Natural killer cell (primary cell): ENCODE measurements at regions not wholly inside any gene's neighbourhood (a gene's known extent, or its start where the extent isn't known, plus 50 kb on each side); places are given as distances from the start of the nearest gene placed in this dataset.

ENCODE experiments used
- ATAC-seq, 3 donors: fragments of 150-1000 bp in 2 of 3; fragments of 200-7000 bp in 1 of 3; cut with Tn5 transposase; 1 replicate in 1 of 3; 2 replicates in 2 of 3; pipeline ENCODE4 v1.10.0; 2021; ENCODE audit warnings: mild to moderate bottlenecking in 2 of 3, moderate library complexity in 2 of 3
- DNase-seq, 2 donors: peaks; one replicate each; pipeline versions ENCODE4 v3.0.0 to v3.0.0-alpha.2; 2013 to 2021; ENCODE audit warnings: mixed read lengths in 1 of 2
- H3K27ac ChIP-seq: one replicate; pipeline ENCODE4 v1.5.1; 2013; ENCODE audit warnings: mild to moderate bottlenecking, low read length
- H3K27me3 ChIP-seq: one replicate; pipeline ENCODE4 v1.6.1; 2013; ENCODE audit warnings: low read length; ENCODE audit not compliant: control insufficient read depth, insufficient read depth
- H3K36me3 ChIP-seq: one replicate; pipeline ENCODE4 v1.6.1; 2013; ENCODE audit warnings: low read length; ENCODE audit not compliant: control insufficient read depth, insufficient read depth
- H3K4me1 ChIP-seq: one replicate; pipeline ENCODE4 v1.6.1; 2013; ENCODE audit warnings: low read length; ENCODE audit not compliant: control insufficient read depth, insufficient read depth
- H3K4me3 ChIP-seq: one replicate; pipeline ENCODE4 v1.5.1; 2013; ENCODE audit warnings: low read length
- H3K9me3 ChIP-seq: one replicate; pipeline ENCODE4 v1.6.1; 2013; ENCODE audit warnings: low read length; ENCODE audit not compliant: control insufficient read depth, insufficient read depth
- H3K27ac Mint-ChIP-seq, 2 donors: one replicate each; pipeline ENCODE4 v1.8.0; 2022; ENCODE audit warnings: mild to moderate bottlenecking in 2 of 2, mixed read lengths in 2 of 2, moderate library complexity in 1 of 2
- H3K27me3 Mint-ChIP-seq, 2 donors: one replicate each; pipeline ENCODE4 v1.8.0; 2022; ENCODE audit warnings: low read depth in 2 of 2, mixed read lengths in 2 of 2
- H3K36me3 Mint-ChIP-seq: one replicate; pipeline ENCODE4 v1.8.0; 2022; ENCODE audit warnings: mixed read lengths
- H3K4me1 Mint-ChIP-seq, 2 donors: one replicate each; pipeline ENCODE4 v1.8.0; 2022; ENCODE audit warnings: mixed read lengths in 2 of 2
- H3K4me3 Mint-ChIP-seq: one replicate; pipeline ENCODE4 v1.8.0; 2022; ENCODE audit warnings: mild to moderate bottlenecking, moderate library complexity, mixed read lengths
- H3K9me3 Mint-ChIP-seq, 2 donors: one replicate each; pipeline ENCODE4 v1.8.0; 2022; ENCODE audit warnings: mixed read lengths in 2 of 2
- WGBS: methylation state at CpG from one replicate; pipeline ENCODE4 v1.1.7; 2013; ENCODE audit warnings: missing lambda C conversion rate; ENCODE audit not compliant: insufficient coverage; 5-methylcytosine and 5-hydroxymethylcytosine counted together
- intact Hi-C: fragments of 100-400 bp; cut with micrococcal nuclease; formaldehyde crosslinking; loops from one replicate; pipeline ENCODE4 v1.14.2; 2022
- TF ChIP-seq, protein P1 (sequence below): fragments of 200-600 bp; IDR thresholded peaks from one replicate; pipeline ENCODE4 v1.8.0; 2022; ENCODE audit warnings: antibody characterized with exemption

- 100% methylated on average over 1 of the region's 3 CpGs for WGBS
- H3K4me3 ChIP-seq: no peak overlapping the region
- H3K36me3 ChIP-seq: no peaks in the 10 kb centered on the region
- H3K4me3 Mint-ChIP-seq: no peak overlapping the region
- DNase-seq (no peak), ATAC-seq (no peak)
- intact Hi-C loops: no loop called here
- H3K4me1 Mint-ChIP-seq: no peaks in the 10 kb centered on the region
- H3K9me3 ChIP-seq: no peaks in the 10 kb centered on the region
- H3K27ac Mint-ChIP-seq: no peak overlapping the region
- no peaks in the 10 kb centered on the region for H3K9me3 Mint-ChIP-seq
- no peak overlapping the region for H3K27ac ChIP-seq
- TF ChIP-seq, protein P1, sequence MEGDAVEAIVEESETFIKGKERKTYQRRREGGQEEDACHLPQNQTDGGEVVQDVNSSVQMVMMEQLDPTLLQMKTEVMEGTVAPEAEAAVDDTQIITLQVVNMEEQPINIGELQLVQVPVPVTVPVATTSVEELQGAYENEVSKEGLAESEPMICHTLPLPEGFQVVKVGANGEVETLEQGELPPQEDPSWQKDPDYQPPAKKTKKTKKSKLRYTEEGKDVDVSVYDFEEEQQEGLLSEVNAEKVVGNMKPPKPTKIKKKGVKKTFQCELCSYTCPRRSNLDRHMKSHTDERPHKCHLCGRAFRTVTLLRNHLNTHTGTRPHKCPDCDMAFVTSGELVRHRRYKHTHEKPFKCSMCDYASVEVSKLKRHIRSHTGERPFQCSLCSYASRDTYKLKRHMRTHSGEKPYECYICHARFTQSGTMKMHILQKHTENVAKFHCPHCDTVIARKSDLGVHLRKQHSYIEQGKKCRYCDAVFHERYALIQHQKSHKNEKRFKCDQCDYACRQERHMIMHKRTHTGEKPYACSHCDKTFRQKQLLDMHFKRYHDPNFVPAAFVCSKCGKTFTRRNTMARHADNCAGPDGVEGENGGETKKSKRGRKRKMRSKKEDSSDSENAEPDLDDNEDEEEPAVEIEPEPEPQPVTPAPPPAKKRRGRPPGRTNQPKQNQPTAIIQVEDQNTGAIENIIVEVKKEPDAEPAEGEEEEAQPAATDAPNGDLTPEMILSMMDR: no peak
- no peaks in the 10 kb centered on the region for H3K4me1 ChIP-seq
- H3K27me3 Mint-ChIP-seq: peaks cover 15 to 19% of the 10 kb centered on the region in 2 donors
- H3K36me3 Mint-ChIP-seq: no peaks in the 10 kb centered on the region
- peaks cover 2% of the 10 kb centered on the region for H3K27me3 ChIP-seq
Measured at GRCh38 chr10:83921984-83922860, 217.1 kb upstream of the GHITM start.

DNA sequence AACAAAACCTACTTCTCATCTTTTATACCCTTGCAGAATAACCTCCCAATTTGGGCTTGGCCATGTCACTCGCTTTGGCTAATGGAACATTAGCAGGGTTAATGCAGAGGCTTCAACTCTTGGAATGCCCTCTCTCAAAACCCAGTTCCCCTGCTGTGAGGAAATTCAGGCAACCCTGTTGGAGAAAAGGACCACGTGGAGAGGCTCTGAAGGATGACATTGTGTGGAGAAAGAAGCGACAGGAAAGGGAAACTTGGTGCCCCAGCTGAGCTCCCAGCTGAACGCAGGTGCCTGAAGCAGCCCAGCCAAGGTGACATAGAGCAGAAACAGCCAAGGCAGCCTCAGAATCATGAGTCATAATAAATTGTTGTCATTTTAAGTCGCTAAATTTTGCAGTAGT lies 214.2 kb upstream of the GHITM start:
- no peaks in the 10 kb centered on the region for H3K36me3 ChIP-seq
- H3K36me3 Mint-ChIP-seq: no peaks in the 10 kb centered on the region
- no peak overlapping the region for H3K4me3 Mint-ChIP-seq
- H3K9me3 ChIP-seq: no peaks in the 10 kb centered on the region
- H3K27me3 Mint-ChIP-seq: peaks cover 15 to 19% of the 10 kb centered on the region in 2 donors
- H3K4me1 Mint-ChIP-seq: no peaks in the 10 kb centered on the region
- intact Hi-C loops: no loop called here
- H3K4me3 ChIP-seq: no peak overlapping the region
- H3K27ac Mint-ChIP-seq: no peak overlapping the region
- DNase-seq (no peak), ATAC-seq (no peak)
- H3K27ac ChIP-seq: no peak overlapping the region
- no peaks in the 10 kb centered on the region for H3K4me1 ChIP-seq
- TF ChIP-seq, protein P1: no peak
- WGBS: 46% methylated on average over 5 of the region's 5 CpGs
- peaks cover 2% of the 10 kb centered on the region for H3K27me3 ChIP-seq
- no peaks in the 10 kb centered on the region for H3K9me3 Mint-ChIP-seq

DNA sequence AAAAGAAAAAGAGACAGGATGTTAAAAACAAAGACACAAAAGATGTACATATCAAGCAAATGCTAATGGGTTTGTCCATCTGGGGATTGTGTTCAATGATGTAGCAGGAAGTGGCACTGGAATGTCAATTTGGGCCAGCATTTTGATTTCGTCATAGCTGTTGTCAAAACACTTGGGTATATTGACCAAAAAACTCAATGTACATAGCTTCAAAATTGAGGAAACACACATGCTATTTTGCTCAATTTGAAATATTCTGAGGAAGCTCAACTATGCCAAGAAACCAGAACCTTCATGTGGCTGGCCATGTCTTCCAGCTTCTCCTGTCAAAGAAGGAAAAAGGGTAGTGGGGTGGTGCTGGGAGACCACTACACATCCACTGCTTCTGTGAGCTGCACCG lies 212.7 kb upstream of the GHITM start:
- no peak overlapping the region for H3K4me3 Mint-ChIP-seq
- H3K36me3 Mint-ChIP-seq: no peaks in the 10 kb centered on the region
- intact Hi-C loops: no loop called here
- Histone ChIP-seq H3K36me3 (no peaks in the 10 kb centered on the region), H3K27ac (no peak overlapping the region), H3K27me3 (peaks cover 2% of the 10 kb centered on the region), H3K4me3 (no peak overlapping the region), H3K9me3 (no peaks in the 10 kb centered on the region), H3K4me1 (no peaks in the 10 kb centered on the region)
- ATAC-seq (no peak), DNase-seq (no peak)
- H3K9me3 Mint-ChIP-seq: no peaks in the 10 kb centered on the region
- H3K27me3 Mint-ChIP-seq: peaks cover 15 to 19% of the 10 kb centered on the region in 2 donors
- 87% methylated on average over 2 of the region's 2 CpGs for WGBS
- no peak overlapping the region for H3K27ac Mint-ChIP-seq
- no peaks in the 10 kb centered on the region for H3K4me1 Mint-ChIP-seq
- TF ChIP-seq, protein P1: no peak

DNA sequence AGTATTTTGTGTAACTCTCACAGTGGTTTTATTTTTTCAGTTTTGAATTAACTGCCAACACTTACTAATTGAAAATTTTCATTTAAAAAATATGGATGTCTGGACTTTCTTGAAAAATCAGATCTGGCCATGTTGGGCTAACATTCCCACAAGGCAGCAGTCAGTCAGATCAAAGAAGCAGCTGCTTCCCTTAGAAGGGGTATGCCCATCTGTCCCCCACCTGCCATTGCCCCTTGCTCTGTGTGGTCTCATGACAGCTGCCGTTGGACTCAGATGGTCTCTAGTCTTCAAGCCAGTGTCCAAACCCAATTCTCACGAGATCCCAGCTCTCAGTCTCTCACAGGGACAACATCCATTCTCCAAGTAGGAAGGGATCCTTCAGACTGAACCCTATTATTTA lies 212.1 kb upstream of the GHITM start:
- no peaks in the 10 kb centered on the region for H3K9me3 ChIP-seq
- TF ChIP-seq, protein P1: no peak
- DNase-seq: no peak
- intact Hi-C loops: no loop called here
- H3K27me3 ChIP-seq: peaks cover 2% of the 10 kb centered on the region
- H3K4me1 ChIP-seq: no peaks in the 10 kb centered on the region
- H3K4me3 ChIP-seq: no peak overlapping the region
- no peak overlapping the region for H3K4me3 Mint-ChIP-seq
- H3K9me3 Mint-ChIP-seq: no peaks in the 10 kb centered on the region
- 69% methylated on average over 2 of the region's 2 CpGs for whole genome bisulfite sequencing
- no peak for ATAC-seq
- H3K36me3 Mint-ChIP-seq: no peaks in the 10 kb centered on the region
- H3K27me3 Mint-ChIP-seq: peaks cover 15 to 19% of the 10 kb centered on the region in 2 donors
- H3K27ac Mint-ChIP-seq: no peak overlapping the region
- H3K27ac ChIP-seq: no peak overlapping the region
- H3K4me1 Mint-ChIP-seq: no peaks in the 10 kb centered on the region
- no peaks in the 10 kb centered on the region for H3K36me3 ChIP-seq
